Non-pigmented ciliary epithelial cell (primary cell): ENCODE measurements at regions not wholly inside any gene's neighbourhood (a gene's known extent, or its start where the extent isn't known, plus 50 kb on each side); places are given as distances from the start of the nearest gene placed in this dataset.

Experiments
- DNase-seq: peaks from one replicate; pipeline ENCODE4 v3.0.0-alpha.2; 2010; ENCODE audit warnings: low read depth

- DNase-seq = no peak
Observed at GRCh38 chr12:34377243-34378035, 355.1 kb downstream of the ALG10 start.

- DNase-seq = no peak
Observed at GRCh38 chr12:34379142-34379541, 356.8 kb downstream of the ALG10 start.

- no peak for DNase-seq
Observed at GRCh38 chr12:34384693-34385092, 362.4 kb downstream of the ALG10 start.

- no peak for DNase-seq
Observed at GRCh38 chr12:34386016-34386415, 363.7 kb downstream of the ALG10 start.

- no peak for DNase-seq
Observed at GRCh38 chr12:34386621-34387255, 364.4 kb downstream of the ALG10 start.

- DNase-seq = no peak
Observed at GRCh38 chr12:34387711-34388635, 365.7 kb downstream of the ALG10 start.

GRCh38 chr12:34388636-34389377 is 366.5 kb downstream of the ALG10 start:
- no peak for DNase-seq

- no peak for DNase-seq
Observed at GRCh38 chr12:34389378-34390170, 367.3 kb downstream of the ALG10 start.

GRCh38 chr12:34390171-34390841 is 368.0 kb downstream of the ALG10 start:
- no peak for DNase-seq

GRCh38 chr12:34390846-34391700 is 368.8 kb downstream of the ALG10 start:
- DNase-seq = no peak

GRCh38 chr12:34391771-34392581 is 369.7 kb downstream of the ALG10 start:
- no peak for DNase-seq

GRCh38 chr12:34392741-34393085 is 370.4 kb downstream of the ALG10 start:
- no peak for DNase-seq

GRCh38 chr12:34393086-34393820 is 371.0 kb downstream of the ALG10 start:
- DNase-seq = no peak

- no peak for DNase-seq
Observed at GRCh38 chr12:34393821-34394150, 371.5 kb downstream of the ALG10 start.

GRCh38 chr12:34394211-34395055 is 372.1 kb downstream of the ALG10 start:
- no peak for DNase-seq

- DNase-seq = no peak
Observed at GRCh38 chr12:34395056-34396005, 373.0 kb downstream of the ALG10 start.
